Astrocyte of the spinal cord (primary cell): ENCODE measurements at regions not wholly inside any gene's neighbourhood (a gene's known extent, or its start where the extent isn't known, plus 50 kb on each side); places are given as distances from the start of the nearest gene placed in this dataset.
A peak's percentile ranks its signal among the peaks of the same experiment; 100 is the strongest.

Experiments
- DNase-seq: peaks from one replicate; pipeline ENCODE4 v3.0.0; 2011; ENCODE audit warnings: low read depth, low spot score
- H3K4me3 ChIP-seq: 2 replicates; pipeline ENCODE4 v1.5.1; 2011; ENCODE audit warnings: low read depth, mild to moderate bottlenecking, low read length, moderate library complexity
- in situ Hi-C: cut with HindIII; loops from 2 replicates; pipeline ENCODE4 v1.10.0; 2017; ENCODE audit warnings: low sequenced_read_pairs
- TF ChIP-seq, protein P1 (sequence below): IDR thresholded peaks from 2 replicates; pipeline ENCODE4 v1.5.1; 2012; ENCODE audit warnings: low read depth, mild to moderate bottlenecking, low read length, inconsistent platforms

GRCh38 chr12:40499856-40500255, 192.4 kb upstream of the CNTN1 start:
- DNase-seq: no peak
- TF ChIP-seq, protein P1, sequence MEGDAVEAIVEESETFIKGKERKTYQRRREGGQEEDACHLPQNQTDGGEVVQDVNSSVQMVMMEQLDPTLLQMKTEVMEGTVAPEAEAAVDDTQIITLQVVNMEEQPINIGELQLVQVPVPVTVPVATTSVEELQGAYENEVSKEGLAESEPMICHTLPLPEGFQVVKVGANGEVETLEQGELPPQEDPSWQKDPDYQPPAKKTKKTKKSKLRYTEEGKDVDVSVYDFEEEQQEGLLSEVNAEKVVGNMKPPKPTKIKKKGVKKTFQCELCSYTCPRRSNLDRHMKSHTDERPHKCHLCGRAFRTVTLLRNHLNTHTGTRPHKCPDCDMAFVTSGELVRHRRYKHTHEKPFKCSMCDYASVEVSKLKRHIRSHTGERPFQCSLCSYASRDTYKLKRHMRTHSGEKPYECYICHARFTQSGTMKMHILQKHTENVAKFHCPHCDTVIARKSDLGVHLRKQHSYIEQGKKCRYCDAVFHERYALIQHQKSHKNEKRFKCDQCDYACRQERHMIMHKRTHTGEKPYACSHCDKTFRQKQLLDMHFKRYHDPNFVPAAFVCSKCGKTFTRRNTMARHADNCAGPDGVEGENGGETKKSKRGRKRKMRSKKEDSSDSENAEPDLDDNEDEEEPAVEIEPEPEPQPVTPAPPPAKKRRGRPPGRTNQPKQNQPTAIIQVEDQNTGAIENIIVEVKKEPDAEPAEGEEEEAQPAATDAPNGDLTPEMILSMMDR: no peak
- H3K4me3 ChIP-seq: no peak overlapping the region
- in situ Hi-C loops: no loop called here

- TF ChIP-seq, protein P1: no peak
- H3K4me3 ChIP-seq: no peak overlapping the region
- in situ Hi-C loops: no loop called here
- no peak for DNase-seq
Observed at GRCh38 chr12:40502322-40502721, 189.9 kb upstream of the CNTN1 start.

DNA sequence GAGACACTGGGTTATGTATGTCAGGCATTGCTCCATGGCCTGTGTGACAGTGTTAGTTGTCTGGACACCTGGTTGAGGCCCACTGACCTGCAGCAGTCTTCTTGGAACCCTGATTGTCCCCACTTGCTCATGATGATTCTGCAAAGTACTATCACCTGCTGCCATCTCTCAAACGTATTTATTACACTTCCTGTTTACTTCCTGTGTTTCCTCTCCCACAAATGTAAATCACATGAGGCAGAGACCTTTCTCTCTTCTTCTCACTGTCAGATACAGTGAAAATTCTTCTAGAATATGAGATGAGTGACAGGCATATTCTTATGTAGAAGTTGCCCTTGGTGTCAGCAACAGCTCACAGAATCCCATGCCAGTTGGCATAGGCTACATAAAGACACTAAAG, 186.9 kb upstream of the CNTN1 start:
- DNase-seq: no peak
- no peak overlapping the region for H3K4me3 ChIP-seq
- in situ Hi-C loops: no loop called here
- TF ChIP-seq, protein P1: no peak

GRCh38 chr12:40508421-40508820, 183.8 kb upstream of the CNTN1 start:
- TF ChIP-seq, protein P1: no peak
- DNase-seq: no peak
- in situ Hi-C loops: no loop called here
- no peak overlapping the region for H3K4me3 ChIP-seq

DNA sequence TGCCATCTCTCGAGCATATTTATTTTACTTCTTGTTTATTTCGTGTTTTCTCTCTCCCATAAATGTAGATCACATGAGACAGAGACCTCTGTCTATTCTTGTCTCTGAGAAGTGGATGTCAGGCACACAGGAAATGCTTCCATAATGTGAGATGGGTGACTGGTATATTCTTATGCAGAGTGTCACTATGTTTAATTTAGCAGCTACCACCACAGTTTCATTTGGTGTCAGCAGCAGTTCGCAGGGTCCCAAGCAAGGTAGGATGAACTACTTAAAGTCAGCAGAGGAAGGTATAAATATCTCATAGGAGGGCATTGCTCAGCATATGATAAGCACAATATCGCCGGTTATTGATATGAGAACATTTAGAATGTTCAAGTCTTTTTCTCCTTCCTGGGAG, 180.9 kb upstream of the CNTN1 start:
- no peak overlapping the region for H3K4me3 ChIP-seq
- TF ChIP-seq, protein P1: no peak
- no peak for DNase-seq
- in situ Hi-C loops: no loop called here

- in situ Hi-C loops: no loop called here
- DNase-seq: peak; percentile 18
- TF ChIP-seq, protein P1: no peak
- H3K4me3 ChIP-seq: no peak overlapping the region
Observed at GRCh38 chr12:40515041-40515816, 177.0 kb upstream of the CNTN1 start.
